ENCODE measurements at regions not wholly inside any gene's neighbourhood (a gene's known extent, or its start where the extent isn't known, plus 50 kb on each side); places are given as distances from the start of the nearest gene placed in this dataset.

DNA sequence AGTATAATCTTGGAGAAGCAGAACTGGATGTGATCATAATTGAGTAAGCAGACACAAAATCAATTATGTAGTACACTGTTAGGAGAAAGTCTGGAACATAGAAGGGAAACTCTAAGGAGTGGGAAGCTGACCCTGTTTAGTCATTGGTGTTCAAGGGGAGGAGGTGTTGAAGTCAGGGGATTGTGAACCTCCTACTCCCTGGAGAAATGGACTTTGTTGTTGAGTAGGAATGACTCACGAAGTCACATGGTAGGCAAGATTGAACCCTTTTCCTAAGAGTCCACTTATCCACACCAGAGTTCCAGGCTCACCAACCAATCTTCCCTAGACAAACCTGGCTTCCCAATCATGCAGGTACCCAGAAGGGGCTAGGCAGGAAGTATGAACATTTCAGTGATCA is 81.0 kb upstream of the BCL11A start (continued):
- TF ChIP-seq, protein P1, sequence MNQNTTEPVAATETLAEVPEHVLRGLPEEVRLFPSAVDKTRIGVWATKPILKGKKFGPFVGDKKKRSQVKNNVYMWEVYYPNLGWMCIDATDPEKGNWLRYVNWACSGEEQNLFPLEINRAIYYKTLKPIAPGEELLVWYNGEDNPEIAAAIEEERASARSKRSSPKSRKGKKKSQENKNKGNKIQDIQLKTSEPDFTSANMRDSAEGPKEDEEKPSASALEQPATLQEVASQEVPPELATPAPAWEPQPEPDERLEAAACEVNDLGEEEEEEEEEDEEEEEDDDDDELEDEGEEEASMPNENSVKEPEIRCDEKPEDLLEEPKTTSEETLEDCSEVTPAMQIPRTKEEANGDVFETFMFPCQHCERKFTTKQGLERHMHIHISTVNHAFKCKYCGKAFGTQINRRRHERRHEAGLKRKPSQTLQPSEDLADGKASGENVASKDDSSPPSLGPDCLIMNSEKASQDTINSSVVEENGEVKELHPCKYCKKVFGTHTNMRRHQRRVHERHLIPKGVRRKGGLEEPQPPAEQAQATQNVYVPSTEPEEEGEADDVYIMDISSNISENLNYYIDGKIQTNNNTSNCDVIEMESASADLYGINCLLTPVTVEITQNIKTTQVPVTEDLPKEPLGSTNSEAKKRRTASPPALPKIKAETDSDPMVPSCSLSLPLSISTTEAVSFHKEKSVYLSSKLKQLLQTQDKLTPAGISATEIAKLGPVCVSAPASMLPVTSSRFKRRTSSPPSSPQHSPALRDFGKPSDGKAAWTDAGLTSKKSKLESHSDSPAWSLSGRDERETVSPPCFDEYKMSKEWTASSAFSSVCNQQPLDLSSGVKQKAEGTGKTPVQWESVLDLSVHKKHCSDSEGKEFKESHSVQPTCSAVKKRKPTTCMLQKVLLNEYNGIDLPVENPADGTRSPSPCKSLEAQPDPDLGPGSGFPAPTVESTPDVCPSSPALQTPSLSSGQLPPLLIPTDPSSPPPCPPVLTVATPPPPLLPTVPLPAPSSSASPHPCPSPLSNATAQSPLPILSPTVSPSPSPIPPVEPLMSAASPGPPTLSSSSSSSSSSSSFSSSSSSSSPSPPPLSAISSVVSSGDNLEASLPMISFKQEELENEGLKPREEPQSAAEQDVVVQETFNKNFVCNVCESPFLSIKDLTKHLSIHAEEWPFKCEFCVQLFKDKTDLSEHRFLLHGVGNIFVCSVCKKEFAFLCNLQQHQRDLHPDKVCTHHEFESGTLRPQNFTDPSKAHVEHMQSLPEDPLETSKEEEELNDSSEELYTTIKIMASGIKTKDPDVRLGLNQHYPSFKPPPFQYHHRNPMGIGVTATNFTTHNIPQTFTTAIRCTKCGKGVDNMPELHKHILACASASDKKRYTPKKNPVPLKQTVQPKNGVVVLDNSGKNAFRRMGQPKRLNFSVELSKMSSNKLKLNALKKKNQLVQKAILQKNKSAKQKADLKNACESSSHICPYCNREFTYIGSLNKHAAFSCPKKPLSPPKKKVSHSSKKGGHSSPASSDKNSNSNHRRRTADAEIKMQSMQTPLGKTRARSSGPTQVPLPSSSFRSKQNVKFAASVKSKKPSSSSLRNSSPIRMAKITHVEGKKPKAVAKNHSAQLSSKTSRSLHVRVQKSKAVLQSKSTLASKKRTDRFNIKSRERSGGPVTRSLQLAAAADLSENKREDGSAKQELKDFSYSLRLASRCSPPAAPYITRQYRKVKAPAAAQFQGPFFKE (tag by site-specific recombination; IDR thresholded peaks at IDR 0.05; ENCODE audit: borderline replicate concordance) = no peak
- no peak for TF ChIP-seq ZNF561 (tag by site-specific recombination; IDR thresholded peaks at IDR 0.05; ENCODE audit: borderline replicate concordance)
- no peak; the same call in 1 of the 2 replicates for TF ChIP-seq ZNF394 (tag by site-specific recombination; IDR thresholded peaks at IDR 0.05; ENCODE audit: borderline replicate concordance)
- TF ChIP-seq, protein P2, sequence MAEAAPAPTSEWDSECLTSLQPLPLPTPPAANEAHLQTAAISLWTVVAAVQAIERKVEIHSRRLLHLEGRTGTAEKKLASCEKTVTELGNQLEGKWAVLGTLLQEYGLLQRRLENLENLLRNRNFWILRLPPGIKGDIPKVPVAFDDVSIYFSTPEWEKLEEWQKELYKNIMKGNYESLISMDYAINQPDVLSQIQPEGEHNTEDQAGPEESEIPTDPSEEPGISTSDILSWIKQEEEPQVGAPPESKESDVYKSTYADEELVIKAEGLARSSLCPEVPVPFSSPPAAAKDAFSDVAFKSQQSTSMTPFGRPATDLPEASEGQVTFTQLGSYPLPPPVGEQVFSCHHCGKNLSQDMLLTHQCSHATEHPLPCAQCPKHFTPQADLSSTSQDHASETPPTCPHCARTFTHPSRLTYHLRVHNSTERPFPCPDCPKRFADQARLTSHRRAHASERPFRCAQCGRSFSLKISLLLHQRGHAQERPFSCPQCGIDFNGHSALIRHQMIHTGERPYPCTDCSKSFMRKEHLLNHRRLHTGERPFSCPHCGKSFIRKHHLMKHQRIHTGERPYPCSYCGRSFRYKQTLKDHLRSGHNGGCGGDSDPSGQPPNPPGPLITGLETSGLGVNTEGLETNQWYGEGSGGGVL (tag by site-specific recombination; IDR thresholded peaks at IDR 0.05) = no peak
- no peak for TF ChIP-seq ZNF701 (tag by site-specific recombination; IDR thresholded peaks at IDR 0.05)
- TF ChIP-seq ZNF350 (tag by site-specific recombination; IDR thresholded peaks at IDR 0.05) = no peak
- TF ChIP-seq ZNF473 (tag by site-specific recombination; IDR thresholded peaks at IDR 0.05) = no peak
- TF ChIP-seq ZNF140 (tag by site-specific recombination; IDR thresholded peaks at IDR 0.05) = no peak
- peak; percentile 64 for TF ChIP-seq ZNF600 (tag by site-specific recombination; IDR thresholded peaks at IDR 0.05)
- TF ChIP-seq ZNF366 (tag by site-specific recombination; conservative IDR thresholded peaks at IDR 0.05) = 0 out of 2 replicates have a peak, but pooled peaks have one; percentile 17
- TF ChIP-seq, protein P3, sequence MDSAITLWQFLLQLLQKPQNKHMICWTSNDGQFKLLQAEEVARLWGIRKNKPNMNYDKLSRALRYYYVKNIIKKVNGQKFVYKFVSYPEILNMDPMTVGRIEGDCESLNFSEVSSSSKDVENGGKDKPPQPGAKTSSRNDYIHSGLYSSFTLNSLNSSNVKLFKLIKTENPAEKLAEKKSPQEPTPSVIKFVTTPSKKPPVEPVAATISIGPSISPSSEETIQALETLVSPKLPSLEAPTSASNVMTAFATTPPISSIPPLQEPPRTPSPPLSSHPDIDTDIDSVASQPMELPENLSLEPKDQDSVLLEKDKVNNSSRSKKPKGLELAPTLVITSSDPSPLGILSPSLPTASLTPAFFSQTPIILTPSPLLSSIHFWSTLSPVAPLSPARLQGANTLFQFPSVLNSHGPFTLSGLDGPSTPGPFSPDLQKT (IDR thresholded peaks at IDR 0.05; ENCODE audit: borderline replicate concordance, low read depth, low read length) = no peak
- TF ChIP-seq ZNF560 (tag by site-specific recombination; IDR thresholded peaks at IDR 0.05; ENCODE audit: borderline replicate concordance) = no peak
- peak; percentile 24 for TF ChIP-seq SP2 (tag by site-specific recombination; IDR thresholded peaks at IDR 0.05)
- TF ChIP-seq FEZF1 (tag by site-specific recombination; IDR thresholded peaks at IDR 0.05) = no peak
- TF ChIP-seq, protein P4, sequence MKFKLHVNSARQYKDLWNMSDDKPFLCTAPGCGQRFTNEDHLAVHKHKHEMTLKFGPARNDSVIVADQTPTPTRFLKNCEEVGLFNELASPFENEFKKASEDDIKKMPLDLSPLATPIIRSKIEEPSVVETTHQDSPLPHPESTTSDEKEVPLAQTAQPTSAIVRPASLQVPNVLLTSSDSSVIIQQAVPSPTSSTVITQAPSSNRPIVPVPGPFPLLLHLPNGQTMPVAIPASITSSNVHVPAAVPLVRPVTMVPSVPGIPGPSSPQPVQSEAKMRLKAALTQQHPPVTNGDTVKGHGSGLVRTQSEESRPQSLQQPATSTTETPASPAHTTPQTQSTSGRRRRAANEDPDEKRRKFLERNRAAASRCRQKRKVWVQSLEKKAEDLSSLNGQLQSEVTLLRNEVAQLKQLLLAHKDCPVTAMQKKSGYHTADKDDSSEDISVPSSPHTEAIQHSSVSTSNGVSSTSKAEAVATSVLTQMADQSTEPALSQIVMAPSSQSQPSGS (tag by site-specific recombination; IDR thresholded peaks at IDR 0.05; ENCODE audit: low read depth) = no peak
- TF ChIP-seq OSR2 (tag by site-specific recombination; IDR thresholded peaks at IDR 0.05) = no peak
- no peak for TF ChIP-seq ZNF184 (tag by site-specific recombination; IDR thresholded peaks at IDR 0.05)
- no peak for TF ChIP-seq ZNF610 (tag by site-specific recombination; IDR thresholded peaks at IDR 0.05; ENCODE audit: borderline replicate concordance)
- TF ChIP-seq ZNF629 (tag by site-specific recombination; IDR thresholded peaks at IDR 0.05) = peak; percentile 52
- no peak for TF ChIP-seq GLIS1 (tag by site-specific recombination; IDR thresholded peaks at IDR 0.05)
- no peak for TF ChIP-seq ZNF202 (tag by site-specific recombination; IDR thresholded peaks at IDR 0.05; ENCODE audit: borderline replicate concordance)
- no peak for TF ChIP-seq KLF16 (tag by site-specific recombination; IDR thresholded peaks at IDR 0.05)
- no peak for TF ChIP-seq ZFP3 (tag by site-specific recombination; IDR thresholded peaks at IDR 0.05; ENCODE audit: low read depth)
- TF ChIP-seq ZNF677 (tag by site-specific recombination; IDR thresholded peaks at IDR 0.05) = no peak
- TF ChIP-seq ZNF157 (tag by site-specific recombination; IDR thresholded peaks at IDR 0.05) = no peak
- TF ChIP-seq ZNF623 (tag by site-specific recombination; IDR thresholded peaks at IDR 0.05) = no peak
- TF ChIP-seq ZNF324 (tag by site-specific recombination; IDR thresholded peaks at IDR 0.05) = no peak
- TF ChIP-seq YY1 (tag by site-specific recombination; IDR thresholded peaks at IDR 0.05) = no peak
- TF ChIP-seq ZNF529 (tag by site-specific recombination; IDR thresholded peaks at IDR 0.05; ENCODE audit: insufficient replicate concordance) = no peak
- no peak for TF ChIP-seq ZNF76 (tag by site-specific recombination; IDR thresholded peaks at IDR 0.05; ENCODE audit: borderline replicate concordance, low read depth)
- TF ChIP-seq ZNF266 (tag by site-specific recombination; IDR thresholded peaks at IDR 0.05; ENCODE audit: low read depth) = no peak
- no peak for TF ChIP-seq KLF9 (tag by site-specific recombination; IDR thresholded peaks at IDR 0.05; ENCODE audit: low read depth)

Measured in HEK293 (cell line).